ENCODE measurements at regions not wholly inside any gene's neighbourhood (a gene's known extent, or its start where the extent isn't known, plus 50 kb on each side); places are given as distances from the start of the nearest gene placed in this dataset.

GRCh38 chr1:30511563-30511962, 211.8 kb downstream of the MATN1 start:
- no peak for TF ChIP-seq TBL1XR1 (IDR thresholded peaks at IDR 0.05; ENCODE audit: low read depth, low read length)
- TF ChIP-seq CTCF (IDR thresholded peaks at IDR 0.05 in 2 of 3, conservative IDR thresholded peaks at IDR 0.05 in 1 of 3; ENCODE audit: control insufficient read depth in 2 of 3, extremely low read depth in 1 of 3, insufficient read depth in 1 of 3, low read depth in 3 of 3, low read length in 3 of 3): no peak
